ENCODE measurements at regions not wholly inside any gene's neighbourhood (a gene's known extent, or its start where the extent isn't known, plus 50 kb on each side); places are given as distances from the start of the nearest gene placed in this dataset.

- no peaks in the 10 kb centered on the region for H3K79me2 ChIP-seq (ENCODE audit: control insufficient read depth, insufficient read depth, low read length)
- H3K9me3 ChIP-seq (ENCODE audit: control insufficient read depth, insufficient read depth, low read depth, low read length) = no peaks in the 10 kb centered on the region
- H3K4me1 ChIP-seq (ENCODE audit: control insufficient read depth, extremely low read depth, insufficient read depth, low read length) = peaks cover 3% of the 10 kb centered on the region
- H4K20me1 ChIP-seq (ENCODE audit: control insufficient read depth, extremely low read depth, insufficient read depth, low read length) = no peaks in the 10 kb centered on the region
- H3K9ac ChIP-seq (ENCODE audit: insufficient read depth, low read length) = no peak overlapping the region
- TF ChIP-seq CTCF (conservative IDR thresholded peaks at IDR 0.05 in 1 of 2, IDR thresholded peaks at IDR 0.05 in 1 of 2; ENCODE audit: low read depth in 1 of 2, low read length in 2 of 2) = no peak
- TF ChIP-seq EZH2 (IDR thresholded peaks at IDR 0.05; ENCODE audit: low read length, missing control alignments) = no peak
- DNase-seq (ENCODE audit: low read depth in 2 of 2) = no peak
- H3K27me3 ChIP-seq (ENCODE audit: control insufficient read depth, insufficient read depth, low read length) = no peaks in the 10 kb centered on the region
- H3K4me3 ChIP-seq (replicated peaks in 1 of 4; ENCODE audit: control extremely low read depth in 1 of 4, insufficient read depth in 1 of 4, low read depth in 3 of 4, low read length in 4 of 4) = no peak overlapping the region
- H3K4me2 ChIP-seq (ENCODE audit: extremely low read depth, insufficient read depth, low read length) = no peak overlapping the region
- no peak overlapping the region for H3K27ac ChIP-seq (ENCODE audit: insufficient read depth, low read length)
- no peaks in the 10 kb centered on the region for H3K36me3 ChIP-seq (ENCODE audit: control insufficient read depth, insufficient read depth, low read length)
- H2AFZ ChIP-seq (ENCODE audit: low read length) = no peak overlapping the region
Observed at GRCh38 chr10:35857860-35858259, 215.8 kb upstream of the FZD8 start.

DNA sequence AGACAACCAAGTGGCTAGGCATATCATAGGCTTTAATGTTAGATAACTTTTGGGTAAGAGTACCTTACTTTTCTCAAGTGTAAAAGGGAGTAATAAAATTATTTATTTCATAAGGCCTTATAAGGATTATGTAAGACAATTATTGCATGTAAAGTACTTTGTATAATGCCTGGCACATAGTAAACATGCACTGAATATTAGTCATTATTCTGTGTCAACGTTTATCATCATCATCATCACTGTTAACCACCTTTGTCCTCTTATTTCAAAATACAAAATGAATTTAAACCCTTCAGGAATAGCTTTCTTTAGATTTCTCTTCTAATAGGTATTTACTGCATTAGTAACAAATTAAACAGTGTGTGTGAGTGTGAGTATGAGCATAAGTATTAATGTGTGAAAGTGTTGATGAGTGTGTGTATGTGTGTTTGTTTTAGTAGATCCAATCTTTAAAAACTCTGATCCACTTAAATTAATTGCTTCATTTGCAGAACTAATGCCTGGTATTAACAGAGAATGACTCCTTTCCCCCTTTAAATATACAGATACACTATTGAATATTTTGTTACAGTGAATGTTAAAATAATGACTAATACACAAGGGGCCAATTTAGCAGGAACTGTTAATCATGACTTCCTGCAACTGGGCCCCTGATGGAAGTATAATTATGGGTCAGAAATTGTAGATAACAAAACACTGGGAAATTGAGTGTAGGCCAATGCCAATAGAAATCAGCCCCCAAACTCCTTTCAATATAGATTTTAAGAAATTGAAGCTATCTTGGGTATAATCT is 213.3 kb upstream of the FZD8 start:
- no peak overlapping the region for H3K4me3 ChIP-seq (replicated peaks in 1 of 4; ENCODE audit: control extremely low read depth in 1 of 4, insufficient read depth in 1 of 4, low read depth in 3 of 4, low read length in 4 of 4)
- H3K9ac ChIP-seq (ENCODE audit: insufficient read depth, low read length) = no peak overlapping the region
- no peaks in the 10 kb centered on the region for H3K79me2 ChIP-seq (ENCODE audit: control insufficient read depth, insufficient read depth, low read length)
- no peak overlapping the region for H3K27ac ChIP-seq (ENCODE audit: insufficient read depth, low read length)
- H4K20me1 ChIP-seq (ENCODE audit: control insufficient read depth, extremely low read depth, insufficient read depth, low read length) = no peaks in the 10 kb centered on the region
- no peak for TF ChIP-seq EZH2 (IDR thresholded peaks at IDR 0.05; ENCODE audit: low read length, missing control alignments)
- TF ChIP-seq CTCF (conservative IDR thresholded peaks at IDR 0.05 in 1 of 2, IDR thresholded peaks at IDR 0.05 in 1 of 2; ENCODE audit: low read depth in 1 of 2, low read length in 2 of 2) = no peak
- no peak for DNase-seq (ENCODE audit: low read depth in 2 of 2)
- H3K27me3 ChIP-seq (ENCODE audit: control insufficient read depth, insufficient read depth, low read length) = no peaks in the 10 kb centered on the region
- H3K4me2 ChIP-seq (ENCODE audit: extremely low read depth, insufficient read depth, low read length) = no peak overlapping the region
- H3K9me3 ChIP-seq (ENCODE audit: control insufficient read depth, insufficient read depth, low read depth, low read length) = no peaks in the 10 kb centered on the region
- no peaks in the 10 kb centered on the region for H3K36me3 ChIP-seq (ENCODE audit: control insufficient read depth, insufficient read depth, low read length)
- no peak overlapping the region for H2AFZ ChIP-seq (ENCODE audit: low read length)
- H3K4me1 ChIP-seq (ENCODE audit: control insufficient read depth, extremely low read depth, insufficient read depth, low read length) = peaks cover 3% of the 10 kb centered on the region

GRCh38 chr10:35854661-35855060 is 212.6 kb upstream of the FZD8 start:
- Histone ChIP-seq H3K79me2 (ENCODE audit: control insufficient read depth, insufficient read depth, low read length) (no peaks in the 10 kb centered on the region), H3K9me3 (ENCODE audit: control insufficient read depth, insufficient read depth, low read depth, low read length) (no peaks in the 10 kb centered on the region), H3K4me1 (ENCODE audit: control insufficient read depth, extremely low read depth, insufficient read depth, low read length) (peaks cover 3% of the 10 kb centered on the region), H3K4me2 (ENCODE audit: extremely low read depth, insufficient read depth, low read length) (no peak overlapping the region), H3K27me3 (ENCODE audit: control insufficient read depth, insufficient read depth, low read length) (no peaks in the 10 kb centered on the region), H3K9ac (ENCODE audit: insufficient read depth, low read length) (no peak overlapping the region), H4K20me1 (ENCODE audit: control insufficient read depth, extremely low read depth, insufficient read depth, low read length) (no peaks in the 10 kb centered on the region), H3K27ac (ENCODE audit: insufficient read depth, low read length) (no peak overlapping the region), H3K4me3 (replicated peaks in 1 of 4; ENCODE audit: control extremely low read depth in 1 of 4, insufficient read depth in 1 of 4, low read depth in 3 of 4, low read length in 4 of 4) (no peak overlapping the region), H3K36me3 (ENCODE audit: control insufficient read depth, insufficient read depth, low read length) (no peaks in the 10 kb centered on the region), H2AFZ (ENCODE audit: low read length) (no peak overlapping the region)
- no peak for TF ChIP-seq EZH2 (IDR thresholded peaks at IDR 0.05; ENCODE audit: low read length, missing control alignments)
- no peak for TF ChIP-seq CTCF (conservative IDR thresholded peaks at IDR 0.05 in 1 of 2, IDR thresholded peaks at IDR 0.05 in 1 of 2; ENCODE audit: low read depth in 1 of 2, low read length in 2 of 2)
- no peak for DNase-seq (ENCODE audit: low read depth in 2 of 2)

All from fibroblast of lung (primary cell).